ENCODE measurements at regions not wholly inside any gene's neighbourhood (a gene's known extent, or its start where the extent isn't known, plus 50 kb on each side); places are given as distances from the start of the nearest gene placed in this dataset.

DNA sequence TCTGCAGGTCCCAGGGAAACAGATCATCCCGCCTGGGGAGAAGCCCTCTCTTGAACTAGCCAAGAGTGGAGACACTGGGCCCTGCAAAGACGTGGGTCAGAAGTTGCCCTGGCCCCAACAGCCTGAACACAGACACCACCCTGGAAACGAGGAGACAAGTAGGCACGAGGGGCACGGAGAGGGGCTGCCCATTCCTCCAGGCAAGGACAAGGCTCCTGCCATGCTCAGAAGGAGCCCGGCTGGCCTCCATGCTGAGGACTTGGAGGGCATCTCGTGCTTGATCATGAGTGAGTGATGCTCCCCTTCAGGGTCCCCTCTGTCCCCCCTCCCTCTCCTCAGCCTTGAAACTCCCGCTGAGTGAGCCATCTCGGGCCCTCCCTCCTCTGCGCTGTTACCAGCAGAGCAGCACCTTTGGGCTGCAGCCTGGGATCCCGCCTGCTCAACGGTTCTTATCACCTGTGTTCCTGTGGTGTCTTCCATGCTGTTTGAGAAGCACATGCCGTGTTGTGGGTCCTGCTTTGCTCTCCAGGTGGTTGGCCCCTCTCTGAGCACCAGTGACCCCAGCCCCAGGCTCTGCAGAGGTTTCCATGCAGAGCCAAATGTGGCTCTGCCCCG, 544.3 kb downstream of the TCERG1L start:
- TF ChIP-seq, protein P1, sequence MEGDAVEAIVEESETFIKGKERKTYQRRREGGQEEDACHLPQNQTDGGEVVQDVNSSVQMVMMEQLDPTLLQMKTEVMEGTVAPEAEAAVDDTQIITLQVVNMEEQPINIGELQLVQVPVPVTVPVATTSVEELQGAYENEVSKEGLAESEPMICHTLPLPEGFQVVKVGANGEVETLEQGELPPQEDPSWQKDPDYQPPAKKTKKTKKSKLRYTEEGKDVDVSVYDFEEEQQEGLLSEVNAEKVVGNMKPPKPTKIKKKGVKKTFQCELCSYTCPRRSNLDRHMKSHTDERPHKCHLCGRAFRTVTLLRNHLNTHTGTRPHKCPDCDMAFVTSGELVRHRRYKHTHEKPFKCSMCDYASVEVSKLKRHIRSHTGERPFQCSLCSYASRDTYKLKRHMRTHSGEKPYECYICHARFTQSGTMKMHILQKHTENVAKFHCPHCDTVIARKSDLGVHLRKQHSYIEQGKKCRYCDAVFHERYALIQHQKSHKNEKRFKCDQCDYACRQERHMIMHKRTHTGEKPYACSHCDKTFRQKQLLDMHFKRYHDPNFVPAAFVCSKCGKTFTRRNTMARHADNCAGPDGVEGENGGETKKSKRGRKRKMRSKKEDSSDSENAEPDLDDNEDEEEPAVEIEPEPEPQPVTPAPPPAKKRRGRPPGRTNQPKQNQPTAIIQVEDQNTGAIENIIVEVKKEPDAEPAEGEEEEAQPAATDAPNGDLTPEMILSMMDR (conservative IDR thresholded peaks at IDR 0.05; ENCODE audit: low read depth, low read length) = no peak
- TF ChIP-seq EZH2 (IDR thresholded peaks at IDR 0.05; ENCODE audit: low read length, unreplicated experiment) = no peak
